Endothelial cell of umbilical vein (primary cell): ENCODE measurements at regions not wholly inside any gene's neighbourhood (a gene's known extent, or its start where the extent isn't known, plus 50 kb on each side); places are given as distances from the start of the nearest gene placed in this dataset.

Source experiments
- BruUV-seq: library from RNA; stranded (reverse); fragments of 400-500 nt; replicated peaks from 2 replicates; lab custom pipeline; 2021; lab: Mats Ljungman, UMichigan
- CTCF ChIA-PET: fragments of 300-600, 350-600 bp; sonication (Branson Sonifier 250); formaldehyde crosslinking; loops from one replicate; lab custom pipeline; 2021; ENCODE audit warnings: antibody characterized with exemption, inconsistent platforms; lab: Charles Lee
- POLR2A ChIA-PET: fragments of 300-600, 350-600 bp; sonication (Branson Sonifier 250); formaldehyde crosslinking; loops from one replicate; lab custom pipeline; 2021; ENCODE audit warnings: antibody characterized with exemption, inconsistent platforms; lab: Charles Lee
- DNase-seq: peaks from one replicate; pipeline ENCODE4 v3.0.0-alpha.2; 2011; ENCODE audit warnings: low read depth, low spot score
- FAIRE-seq: peaks from 2 replicates; lab custom pipeline; 2011; peaks lifted over from hg19 to GRCh38; lab: Jason Lieb, UNC
- H2AFZ ChIP-seq: 2 replicates; pipeline ENCODE4 v1.6.0; 2012; ENCODE audit warnings: low read depth, low read length, control low read depth, inconsistent platforms
- H3K27ac ChIP-seq: 2 replicates; pipeline ENCODE4 v1.5.1; 2011; ENCODE audit warnings: low read depth, mild to moderate bottlenecking, control low read depth, low read length, moderate library complexity; ENCODE audit not compliant: insufficient read depth
- H3K27me3 ChIP-seq, 2 experiments: 2 replicates each; pipeline versions ENCODE4 v1.6.0 to v1.6.1; 2011; ENCODE audit warnings: low read length in 2 of 2, mixed read lengths in 1 of 2; ENCODE audit not compliant: control insufficient read depth in 2 of 2, insufficient read depth in 2 of 2
- H3K36me3 ChIP-seq, 2 experiments: 2 replicates in 1 of 2; 3 replicates in 1 of 2; pipeline ENCODE4 v1.5.1; 2011; ENCODE audit warnings: low read length in 2 of 2, mild to moderate bottlenecking in 1 of 2, moderate library complexity in 1 of 2; ENCODE audit not compliant: control insufficient read depth in 2 of 2, insufficient read depth in 2 of 2; ENCODE audit errors: extremely low read depth in 1 of 2
- H3K4me1 ChIP-seq: 3 replicates; pipeline ENCODE4 v1.5.1; 2011; ENCODE audit warnings: mild to moderate bottlenecking, low read length; ENCODE audit not compliant: control insufficient read depth, insufficient read depth; ENCODE audit errors: extremely low read depth
- H3K4me2 ChIP-seq: 2 replicates; pipeline ENCODE4 v1.6.1; 2011; ENCODE audit warnings: low read length, control low read depth, mixed read lengths; ENCODE audit not compliant: insufficient read depth
- H3K4me3 ChIP-seq, 3 experiments: fragments of 200-600 bp in 1 of 3; sonication (generic), shearing (Covaris generic) in 1 of 3; replicated peaks in 1 of 3; 2 replicates each; pipeline ENCODE4 v1.5.1; 2011 to 2016; ENCODE audit warnings: control low read depth in 3 of 3, low read length in 3 of 3, mild to moderate bottlenecking in 2 of 3, inconsistent platforms in 1 of 3, low read depth in 1 of 3, moderate library complexity in 1 of 3; ENCODE audit not compliant: insufficient read depth in 1 of 3
- H3K79me2 ChIP-seq: 2 replicates; pipeline ENCODE4 v1.6.0; 2012; ENCODE audit warnings: low read length, inconsistent platforms; ENCODE audit not compliant: control insufficient read depth, insufficient read depth
- H3K9ac ChIP-seq: replicated peaks from 2 replicates; pipeline ENCODE3; 2011; ENCODE audit warnings: low read length, control low read depth; ENCODE audit not compliant: insufficient read depth; ENCODE audit errors: extremely low read depth
- H3K9me1 ChIP-seq: replicated peaks from 3 replicates; pipeline ENCODE4 v1.6.0; 2011; ENCODE audit warnings: mild to moderate bottlenecking, low read length; ENCODE audit not compliant: control insufficient read depth, insufficient read depth; ENCODE audit errors: extremely low read depth
- H3K9me3 ChIP-seq: replicated peaks from 2 replicates; pipeline ENCODE4 v1.5.1; 2012; ENCODE audit warnings: low read length, inconsistent platforms; ENCODE audit not compliant: control insufficient read depth, insufficient read depth
- H4K20me1 ChIP-seq: replicated peaks from 2 replicates; pipeline ENCODE3; 2011; ENCODE audit warnings: mild to moderate bottlenecking, low read length; ENCODE audit not compliant: control insufficient read depth, insufficient read depth; ENCODE audit errors: extremely low read depth
- CTCF ChIP-seq, 2 donors: IDR thresholded peaks; 1 replicate in 1 of 2; 2 replicates in 1 of 2; pipeline ENCODE4 v1.5.1; 2011; ENCODE audit warnings: low read length in 2 of 2, mild to moderate bottlenecking in 2 of 2, moderate library complexity in 2 of 2, control low read depth in 1 of 2, inconsistent platforms in 1 of 2, low read depth in 1 of 2; ENCODE audit not compliant: insufficient read depth in 1 of 2; ENCODE audit errors: extremely low read depth in 1 of 2
- EZH2 ChIP-seq: IDR thresholded peaks from 2 replicates; pipeline ENCODE4 v1.6.1; 2012; ENCODE audit warnings: borderline replicate concordance, low read depth, mild to moderate bottlenecking, moderate library complexity, low read length, inconsistent platforms; ENCODE audit not compliant: severe bottlenecking
- FOS ChIP-seq: IDR thresholded peaks from 2 replicates; pipeline ENCODE4 v1.6.1; 2011; ENCODE audit warnings: mild to moderate bottlenecking, low read length, moderate library complexity, borderline replicate concordance; ENCODE audit not compliant: insufficient read depth
- GATA2 ChIP-seq: IDR thresholded peaks from 2 replicates; pipeline ENCODE4 v1.7.0; 2011; ENCODE audit warnings: low read depth, mild to moderate bottlenecking, moderate library complexity, mixed read lengths, low read length; ENCODE audit not compliant: insufficient read length, insufficient read depth
- JUN ChIP-seq: IDR thresholded peaks from 2 replicates; pipeline ENCODE4 v1.6.1; 2011; ENCODE audit warnings: borderline replicate concordance, low read depth; ENCODE audit not compliant: insufficient read length, insufficient read depth
- MAX ChIP-seq: IDR thresholded peaks from 2 replicates; pipeline ENCODE4 v1.6.1; 2011; ENCODE audit not compliant: insufficient read depth, insufficient read length
- MYC ChIP-seq: IDR thresholded peaks from one replicate; pipeline ENCODE4 v1.6.1; 2011; ENCODE audit warnings: mild to moderate bottlenecking, low read depth, low read length
- POLR2A ChIP-seq: IDR thresholded peaks from 2 replicates; pipeline ENCODE4 v1.6.1; 2012; ENCODE audit warnings: low read depth, mild to moderate bottlenecking, control low read depth, low read length
- POLR2AphosphoS5 ChIP-seq: IDR thresholded peaks from 2 replicates; pipeline ENCODE4 v1.6.1; 2012; ENCODE audit warnings: low read depth, mild to moderate bottlenecking, control low read depth, low read length, moderate library complexity; ENCODE audit not compliant: insufficient read depth
- dilution Hi-C: fragments of 300-500 bp; cut with MboI; formaldehyde crosslinking; loops from one replicate; pipeline ENCODE4 v1.15.0; 2019; ENCODE audit warnings: low sequenced_read_pairs; ENCODE audit not compliant: extremely low pct_ligation_motif_present
- intact Hi-C: fragments of 100-400 bp; cut with micrococcal nuclease; formaldehyde crosslinking; loops from one replicate; pipeline ENCODE4 v1.10.0; 2022

GRCh38 chr2:64327510-64328414 is 126.2 kb upstream of the LGALSL start:
- POLR2A ChIA-PET, result no interaction called here
- no TSS peak for BruUV-seq
- Histone ChIP-seq H3K4me2 (no peak overlapping the region), H3K36me3 (no peaks in the 10 kb centered on the region), H3K27ac (no peak overlapping the region), H2AFZ (no peak overlapping the region), H3K79me2 (no peaks in the 10 kb centered on the region), H3K27me3 (peaks cover 0 to under 1% of the 10 kb centered on the region in 2 experiments), H3K4me1 (peaks cover 14% of the 10 kb centered on the region), H3K9ac (no peak overlapping the region), H3K4me3 (no peak overlapping the region), H3K9me1 (no peaks in the 10 kb centered on the region), H4K20me1 (no peaks in the 10 kb centered on the region), H3K9me3 (no peaks in the 10 kb centered on the region)
- CTCF ChIA-PET, result interaction anchor here (0.6 to 8.4 kb wide), 42 partner anchors 9 to 634 kb away, joined by 3 to 388 read pairs (median 4); partner anchors contain the start of genes AFTPH and SERTAD2
- FAIRE-seq (no peak), DNase-seq (peak; percentile 40)
- TF ChIP-seq CTCF (IDR thresholded peaks at IDR 0.05; ENCODE audit: extremely low read depth in 1 of 2, insufficient read depth in 1 of 2, low read depth in 1 of 2, low read length in 2 of 2) (peak; percentile 27 to 50), MYC (no peak)
- intact Hi-C loops (loop anchor here (1.0 to 2.0 kb wide), 3 partner anchors 65 to 278 kb away; no protein-coding TSS in a partner anchor), dilution Hi-C loops (no loop called here)

GRCh38 chr2:64328415-64328722 is 125.6 kb upstream of the LGALSL start:
- no peak for TF ChIP-seq MAX
- TF ChIP-seq POLR2AphosphoS5, result no peak
- TF ChIP-seq POLR2A, result no peak
- TF ChIP-seq EZH2, result no peak
- no peak for TF ChIP-seq MYC
- TF ChIP-seq CTCF (IDR thresholded peaks at IDR 0.05; ENCODE audit: extremely low read depth in 1 of 2, insufficient read depth in 1 of 2, low read depth in 1 of 2, low read length in 2 of 2), result no peak
- no peak for TF ChIP-seq JUN
- TF ChIP-seq GATA2, result no peak
- no peak for TF ChIP-seq FOS
- Histone ChIP-seq H3K27me3 (no peaks in the 10 kb centered on the region), H3K27ac (no peak overlapping the region), H3K36me3 (no peaks in the 10 kb centered on the region), H3K4me1 (peaks cover 14% of the 10 kb centered on the region), H3K4me2 (no peak overlapping the region), H2AFZ (no peak overlapping the region), H3K79me2 (no peaks in the 10 kb centered on the region), H3K9ac (no peak overlapping the region), H3K9me3 (no peaks in the 10 kb centered on the region), H4K20me1 (no peaks in the 10 kb centered on the region), H3K9me1 (no peaks in the 10 kb centered on the region), H3K4me3 (no peak overlapping the region)
- DNase-seq (no peak), FAIRE-seq (no peak)
- intact Hi-C loops, result loop anchor here (1.0 to 2.0 kb wide), 3 partner anchors 66 to 279 kb away; no protein-coding TSS in a partner anchor
- dilution Hi-C loops, result no loop called here
- ChIA-PET CTCF (interaction anchor here (0.6 to 8.4 kb wide), 40 partner anchors 9 to 635 kb away, joined by 3 to 388 read pairs (median 4); partner anchors contain the start of genes AFTPH and SERTAD2), POLR2A (no interaction called here)
- BruUV-seq, result no TSS peak
